H1 (cell line): ENCODE measurements at regions not wholly inside any gene's neighbourhood (a gene's known extent, or its start where the extent isn't known, plus 50 kb on each side); places are given as distances from the start of the nearest gene placed in this dataset.

Experiments used
- CTCF ChIA-PET: fragments of 300-600 bp; sonication (Branson Sonifier 250); formaldehyde crosslinking; loops from one replicate; lab custom pipeline; 2021; ENCODE audit not compliant: partially characterized antibody; lab: Charles Lee
- POLR2A ChIA-PET: fragments of 300-600 bp; sonication (Branson Sonifier 250); formaldehyde crosslinking; loops from one replicate; lab custom pipeline; 2021; ENCODE audit warnings: inconsistent platforms; ENCODE audit not compliant: partially characterized antibody; lab: Charles Lee
- DNase-seq, 2 experiments: peaks; one replicate each; pipeline versions ENCODE4 v3.0.0 to v3.0.0-alpha.2; 2010 to 2022; ENCODE audit warnings: low spot score in 2 of 2, low read depth in 1 of 2, mixed read lengths in 1 of 2
- FAIRE-seq: peaks from 2 replicates; lab custom pipeline; 2011; peaks lifted over from hg19 to GRCh38; lab: Jason Lieb, UNC
- H2AFZ ChIP-seq: 2 replicates; pipeline ENCODE4 v1.8.1; 2012; ENCODE audit warnings: low read length, inconsistent platforms
- H2AK5ac ChIP-seq: 2 replicates; pipeline ENCODE4 v1.6.1; 2013; ENCODE audit warnings: low read depth, low read length
- H2BK120ac ChIP-seq: replicated peaks from 2 replicates; pipeline ENCODE3; 2013; ENCODE audit warnings: low read depth, low read length, inconsistent platforms
- H2BK12ac ChIP-seq: 2 replicates; pipeline ENCODE4 v1.6.1; 2013; ENCODE audit warnings: low read depth, low read length
- H2BK15ac ChIP-seq: 2 replicates; pipeline ENCODE4 v1.6.1; 2013; ENCODE audit warnings: low read length
- H2BK20ac ChIP-seq: 2 replicates; pipeline ENCODE4 v1.6.1; 2013; ENCODE audit warnings: low read length
- H2BK5ac ChIP-seq: 2 replicates; pipeline ENCODE4 v1.6.1; 2013; ENCODE audit warnings: low read depth, low read length
- H3K14ac ChIP-seq: 2 replicates; pipeline ENCODE4 v1.6.1; 2013; ENCODE audit warnings: inconsistent platforms; ENCODE audit not compliant: insufficient read length
- H3K18ac ChIP-seq: 2 replicates; pipeline ENCODE4 v1.6.1; 2013; ENCODE audit warnings: low read length; ENCODE audit errors: extremely low read depth
- H3K23ac ChIP-seq: 2 replicates; pipeline ENCODE4 v1.6.1; 2013; ENCODE audit warnings: inconsistent platforms; ENCODE audit not compliant: insufficient read length
- H3K23me2 ChIP-seq: 2 replicates; pipeline ENCODE4 v1.6.1; 2013; ENCODE audit warnings: low read depth, low read length
- H3K27ac ChIP-seq: 2 replicates; pipeline ENCODE4 v1.6.1; 2011; ENCODE audit warnings: low read depth, low read length, inconsistent platforms
- H3K27me3 ChIP-seq, 4 experiments: replicated peaks in 1 of 4; 1 replicate in 1 of 4; 2 replicates in 3 of 4; pipeline versions ENCODE4 v1.6.1 to v1.8.1; 2011 to 2013; ENCODE audit warnings: low read length in 3 of 4, mild to moderate bottlenecking in 3 of 4, inconsistent platforms in 2 of 4, mixed read lengths in 2 of 4, moderate library complexity in 1 of 4; ENCODE audit not compliant: control insufficient read depth in 3 of 4, insufficient read depth in 3 of 4; ENCODE audit errors: extremely low read depth in 1 of 4
- H3K36me3 ChIP-seq, 4 experiments: 2 replicates each; pipeline versions ENCODE4 v1.6.1 to v1.8.1; 2011 to 2013; ENCODE audit warnings: mild to moderate bottlenecking in 4 of 4, low read length in 3 of 4, moderate library complexity in 2 of 4, control low read depth in 1 of 4, inconsistent platforms in 1 of 4; ENCODE audit not compliant: insufficient read depth in 4 of 4, control insufficient read depth in 2 of 4
- H3K4ac ChIP-seq: replicated peaks from 2 replicates; pipeline ENCODE3; 2013; ENCODE audit warnings: low read length, low read depth, mixed read lengths, inconsistent platforms; ENCODE audit not compliant: insufficient read length
- H3K4me1 ChIP-seq, 4 experiments: replicated peaks in 1 of 4; 1 replicate in 1 of 4; 2 replicates in 3 of 4; pipeline versions ENCODE4 v1.6.1 to v1.8.1; 2011 to 2013; ENCODE audit warnings: low read length in 3 of 4, inconsistent platforms in 2 of 4, mixed read lengths in 1 of 4; ENCODE audit not compliant: insufficient read depth in 4 of 4, control insufficient read depth in 3 of 4
- H3K4me2 ChIP-seq, 2 experiments: 2 replicates each; pipeline versions ENCODE4 v1.6.1 to v1.8.1; 2011 to 2013; ENCODE audit warnings: low read depth in 2 of 2, low read length in 2 of 2, control low read depth in 1 of 2, inconsistent platforms in 1 of 2, mild to moderate bottlenecking in 1 of 2; ENCODE audit not compliant: insufficient read depth in 1 of 2
- H3K4me3 ChIP-seq, 4 experiments: fragments of 200-600, 300-600 bp in 1 of 4; sonication (generic), shearing (Covaris generic), sonication (Bioruptor Twin) in 1 of 4; 2 replicates each; pipeline versions ENCODE4 v1.5.1 to v1.8.1; 2011 to 2016; ENCODE audit warnings: low read length in 4 of 4, low read depth in 3 of 4, control low read depth in 2 of 4, inconsistent platforms in 2 of 4, mild to moderate bottlenecking in 2 of 4, mixed read lengths in 1 of 4, moderate library complexity in 1 of 4; ENCODE audit not compliant: insufficient read depth in 2 of 4; ENCODE audit errors: extremely low read depth in 1 of 4
- H3K56ac ChIP-seq: replicated peaks from 2 replicates; pipeline ENCODE3; 2013; ENCODE audit warnings: low read depth, mild to moderate bottlenecking, mixed read lengths, low read length, inconsistent platforms; ENCODE audit not compliant: insufficient read length
- H3K79me1 ChIP-seq: 2 replicates; pipeline ENCODE4 v1.6.1; 2013; ENCODE audit warnings: low read depth, low read length, control low read depth
- H3K79me2 ChIP-seq, 2 experiments: 2 replicates each; pipeline versions ENCODE4 v1.6.1 to v1.8.1; 2012 to 2013; ENCODE audit warnings: low read length in 2 of 2, mild to moderate bottlenecking in 2 of 2, inconsistent platforms in 1 of 2; ENCODE audit not compliant: insufficient read depth in 2 of 2, control insufficient read depth in 1 of 2
- H3K9ac ChIP-seq, 4 experiments: replicated peaks in 1 of 4; 1 replicate in 1 of 4; 2 replicates in 3 of 4; pipeline versions ENCODE4 v1.6.1 to v1.8.1; 2011 to 2013; ENCODE audit warnings: low read depth in 3 of 4, low read length in 3 of 4, control low read depth in 2 of 4, mild to moderate bottlenecking in 2 of 4, moderate library complexity in 2 of 4, inconsistent platforms in 1 of 4; ENCODE audit errors: extremely low read depth in 1 of 4
- H3K9me3 ChIP-seq, 2 experiments: 2 replicates each; pipeline versions ENCODE4 v1.6.1 to v1.8.1; 2012 to 2013; ENCODE audit warnings: mild to moderate bottlenecking in 2 of 2, moderate library complexity in 2 of 2, control low read depth in 1 of 2, inconsistent platforms in 1 of 2, low read depth in 1 of 2, low read length in 1 of 2, mixed read lengths in 1 of 2; ENCODE audit not compliant: insufficient read depth in 2 of 2
- H4K20me1 ChIP-seq, 2 experiments: replicated peaks in 1 of 2; 2 replicates each; pipeline versions ENCODE3 to v1.8.1; 2011 to 2013; ENCODE audit warnings: inconsistent platforms in 2 of 2, low read length in 2 of 2, mild to moderate bottlenecking in 1 of 2; ENCODE audit not compliant: insufficient read depth in 2 of 2, control insufficient read depth in 1 of 2
- H4K5ac ChIP-seq: 2 replicates; pipeline ENCODE4 v1.6.1; 2013; ENCODE audit warnings: low read length, low read depth, mixed read lengths, inconsistent platforms; ENCODE audit not compliant: insufficient read length
- H4K8ac ChIP-seq: 2 replicates; pipeline ENCODE4 v1.8.0; 2013; ENCODE audit warnings: mild to moderate bottlenecking, moderate library complexity, low read length, inconsistent platforms; ENCODE audit not compliant: insufficient read depth; ENCODE audit errors: extremely low read depth
- H4K91ac ChIP-seq: replicated peaks from 2 replicates; pipeline ENCODE3; 2013; ENCODE audit warnings: low read length, mixed read lengths, inconsistent platforms; ENCODE audit not compliant: insufficient read length
- BCL11A ChIP-seq, 2 experiments: IDR thresholded peaks; one replicate each; pipeline ENCODE4 v1.6.1; 2011; ENCODE audit warnings: low read depth in 2 of 2, low read length in 2 of 2, mild to moderate bottlenecking in 2 of 2
- CBX5 ChIP-seq: fragments of 300-800, 300-1000 bp; sonication (generic); IDR thresholded peaks from 2 replicates; pipeline ENCODE4 v1.7.1; 2016; ENCODE audit warnings: antibody characterized with exemption, low read length, low read depth
- CHD2 ChIP-seq: IDR thresholded peaks from 2 replicates; pipeline ENCODE4 v1.6.1; 2012; ENCODE audit warnings: low read length, improper control_type of control experiment
- HDAC6 ChIP-seq: IDR thresholded peaks from one replicate; pipeline ENCODE4 v1.7.1; 2012; ENCODE audit warnings: low read depth, mild to moderate bottlenecking, inconsistent platforms, low read length, moderate library complexity
- KDM4A ChIP-seq: IDR thresholded peaks from one replicate; pipeline ENCODE4 v1.7.1; 2012; ENCODE audit warnings: low read depth, mild to moderate bottlenecking, moderate library complexity, low read length, inconsistent platforms; ENCODE audit not compliant: severe bottlenecking
- SAP30 ChIP-seq: fragments of 300-600 bp; sonication (generic); IDR thresholded peaks from 2 replicates; pipeline ENCODE4 v1.7.1; 2012; ENCODE audit warnings: low read length, moderate library complexity, mild to moderate bottlenecking, inconsistent platforms; ENCODE audit not compliant: insufficient read depth, insufficient replicate concordance
- SP4 ChIP-seq: IDR thresholded peaks from 2 replicates; pipeline ENCODE4 v1.6.1; 2012; ENCODE audit warnings: low read length, inconsistent platforms
- SRF ChIP-seq: IDR thresholded peaks from 2 replicates; pipeline ENCODE4 v1.6.1; 2011; ENCODE audit warnings: mild to moderate bottlenecking, low read depth, low read length, moderate library complexity
- SUZ12 ChIP-seq: fragments of 200-600 bp; sonication (generic); IDR thresholded peaks from 2 replicates; pipeline ENCODE4 v1.6.1; 2012; ENCODE audit warnings: mild to moderate bottlenecking, inconsistent platforms, low read length, moderate library complexity, mixed read lengths
- TAF1 ChIP-seq: IDR thresholded peaks from 2 replicates; pipeline ENCODE4 v1.6.1; 2011; ENCODE audit warnings: mild to moderate bottlenecking, low read depth, low read length
- TAF7 ChIP-seq: optimal IDR thresholded peaks from 2 replicates; pipeline ENCODE3; 2011; ENCODE audit warnings: low read depth, mild to moderate bottlenecking, inconsistent platforms, low read length, moderate library complexity, borderline replicate concordance
- ZNF274 ChIP-seq: IDR thresholded peaks from 2 replicates; pipeline ENCODE4 v1.7.0; 2012; ENCODE audit warnings: low read length, borderline replicate concordance; ENCODE audit errors: extremely low read depth
- WGBS, 2 experiments: shearing (Covaris generic) in 1 of 2; methylation state at CpG; one replicate each; pipeline versions ENCODE4 v1.1.6 to v1.1.7; 2013 to 2015; ENCODE audit warnings: low lambda C conversion rate in 2 of 2, mixed read lengths in 2 of 2, inconsistent platforms in 1 of 2, low coverage in 1 of 2, missing lambda C conversion rate in 1 of 2; ENCODE audit not compliant: insufficient replicate concordance in 2 of 2, insufficient coverage in 1 of 2, insufficient read length in 1 of 2; ENCODE audit errors: extremely low coverage in 1 of 2, missing lambda C conversion rate in 1 of 2; 5-methylcytosine and 5-hydroxymethylcytosine counted together
- TF ChIP-seq, protein P1 (sequence below), 3 experiments: IDR thresholded peaks; 1 replicate in 2 of 3; 2 replicates in 1 of 3; pipeline versions ENCODE4 v1.5.1 to v1.6.1; 2011; ENCODE audit warnings: low read length in 3 of 3, mild to moderate bottlenecking in 3 of 3, inconsistent platforms in 2 of 3, low read depth in 1 of 3, moderate library complexity in 1 of 3; ENCODE audit not compliant: insufficient read depth in 1 of 3; ENCODE audit errors: control extremely low read depth in 1 of 3

DNA sequence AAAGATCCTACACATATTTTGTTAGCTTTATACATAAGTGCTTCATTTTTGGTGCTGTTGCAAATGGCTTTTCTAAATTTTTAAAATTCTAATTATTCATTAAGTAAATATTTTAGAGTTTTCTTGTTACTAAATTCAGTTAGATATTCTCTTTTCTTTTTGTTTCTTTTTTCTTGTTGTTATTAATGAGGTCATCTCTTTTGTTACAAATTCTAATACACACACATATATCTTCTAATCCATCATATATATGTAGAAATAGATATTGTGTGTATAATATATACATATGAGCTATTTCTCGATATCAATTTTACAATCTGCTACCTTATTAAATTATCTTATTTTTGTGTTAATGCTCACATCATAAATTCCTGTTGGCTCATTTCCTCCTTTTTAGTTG, 255.9 kb downstream of the GALR1 start:
- Histone ChIP-seq H4K5ac (no peak overlapping the region), H3K23me2 (no peaks in the 10 kb centered on the region), H3K4me2 (no peak overlapping the region), H3K79me2 (no peaks in the 10 kb centered on the region), H4K91ac (no peak overlapping the region), H3K14ac (no peak overlapping the region), H2BK120ac (no peak overlapping the region), H3K23ac (no peak overlapping the region), H3K9ac (no peak overlapping the region), H4K20me1 (no peaks in the 10 kb centered on the region), H3K27me3 (no peaks in the 10 kb centered on the region), H2BK12ac (no peak overlapping the region), H2AFZ (no peak overlapping the region), H3K79me1 (no peaks in the 10 kb centered on the region), H3K4me3 (no peak overlapping the region), H3K4me1 (no peaks in the 10 kb centered on the region), H3K18ac (no peak overlapping the region), H2BK5ac (no peak overlapping the region), H3K56ac (no peak overlapping the region), H2AK5ac (no peak overlapping the region), H4K8ac (no peak overlapping the region), H3K9me3 (no peaks in the 10 kb centered on the region), H2BK20ac (no peak overlapping the region), H3K36me3 (no peaks in the 10 kb centered on the region), H3K4ac (no peak overlapping the region), H2BK15ac (no peak overlapping the region), H3K27ac (no peak overlapping the region)
- DNase-seq (no peak), FAIRE-seq (no peak)
- WGBS, 2 experiments: 97% methylated on average over 1 of the region's 1 CpG; no CpG with 5 or more reads in 1 of the 2 experiments
- ChIA-PET CTCF (no interaction called here), POLR2A (no interaction called here)
- no peak for TF ChIP-seq TAF1
- TF ChIP-seq, protein P1, sequence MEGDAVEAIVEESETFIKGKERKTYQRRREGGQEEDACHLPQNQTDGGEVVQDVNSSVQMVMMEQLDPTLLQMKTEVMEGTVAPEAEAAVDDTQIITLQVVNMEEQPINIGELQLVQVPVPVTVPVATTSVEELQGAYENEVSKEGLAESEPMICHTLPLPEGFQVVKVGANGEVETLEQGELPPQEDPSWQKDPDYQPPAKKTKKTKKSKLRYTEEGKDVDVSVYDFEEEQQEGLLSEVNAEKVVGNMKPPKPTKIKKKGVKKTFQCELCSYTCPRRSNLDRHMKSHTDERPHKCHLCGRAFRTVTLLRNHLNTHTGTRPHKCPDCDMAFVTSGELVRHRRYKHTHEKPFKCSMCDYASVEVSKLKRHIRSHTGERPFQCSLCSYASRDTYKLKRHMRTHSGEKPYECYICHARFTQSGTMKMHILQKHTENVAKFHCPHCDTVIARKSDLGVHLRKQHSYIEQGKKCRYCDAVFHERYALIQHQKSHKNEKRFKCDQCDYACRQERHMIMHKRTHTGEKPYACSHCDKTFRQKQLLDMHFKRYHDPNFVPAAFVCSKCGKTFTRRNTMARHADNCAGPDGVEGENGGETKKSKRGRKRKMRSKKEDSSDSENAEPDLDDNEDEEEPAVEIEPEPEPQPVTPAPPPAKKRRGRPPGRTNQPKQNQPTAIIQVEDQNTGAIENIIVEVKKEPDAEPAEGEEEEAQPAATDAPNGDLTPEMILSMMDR (IDR thresholded peaks at IDR 0.05; ENCODE audit: control extremely low read depth in 1 of 3, insufficient read depth in 1 of 3, low read depth in 1 of 3, low read length in 3 of 3): no peak
- TF ChIP-seq HDAC6: no peak
- no peak for TF ChIP-seq TAF7
- no peak for TF ChIP-seq SUZ12
- no peak for TF ChIP-seq BCL11A (IDR thresholded peaks at IDR 0.05; ENCODE audit: low read depth in 2 of 2, low read length in 2 of 2)
- no peak for TF ChIP-seq SAP30
- TF ChIP-seq CHD2: no peak
- no peak for TF ChIP-seq ZNF274
- TF ChIP-seq SRF: no peak
- TF ChIP-seq KDM4A: no peak
- no peak for TF ChIP-seq CBX5
- TF ChIP-seq SP4: no peak
